ENCODE measurements at regions not wholly inside any gene's neighbourhood (a gene's known extent, or its start where the extent isn't known, plus 50 kb on each side); places are given as distances from the start of the nearest gene placed in this dataset.

- FAIRE-seq (no peak), ATAC-seq (no peak), DNase-seq (ENCODE audit: low read depth, low spot score) (no peak)
- Histone ChIP-seq H3K27me3 (replicated peaks in 1 of 2; ENCODE audit: control insufficient read depth in 2 of 2, insufficient read depth in 2 of 2, low read length in 1 of 2) (no peaks in the 10 kb centered on the region), H2AFZ (ENCODE audit: control insufficient read depth, low read depth, low read length) (no peak overlapping the region), H3K27ac (ENCODE audit: control insufficient read depth, insufficient read depth) (no peak overlapping the region), H3K79me2 (ENCODE audit: control insufficient read depth, insufficient read depth, low read length) (no peaks in the 10 kb centered on the region), H3K4me3 (no peak overlapping the region), H3K9ac (ENCODE audit: control insufficient read depth, insufficient read depth, low read length) (no peak overlapping the region), H3K9me3 (replicated peaks; ENCODE audit: control insufficient read depth, insufficient read depth, low read length) (no peaks in the 10 kb centered on the region), H3K36me3 (ENCODE audit: control insufficient read depth in 2 of 2, insufficient read depth in 2 of 2, low read length in 1 of 2) (no peaks in the 10 kb centered on the region), H4K20me1 (ENCODE audit: control insufficient read depth, insufficient read depth) (no peaks in the 10 kb centered on the region), H3K4me1 (ENCODE audit: control insufficient read depth, insufficient read depth, low read length) (peaks cover 6% of the 10 kb centered on the region), H3K4me2 (ENCODE audit: control insufficient read depth, insufficient read depth) (no peak overlapping the region)
- TF ChIP-seq SPI1 (IDR thresholded peaks at IDR 0.05; ENCODE audit: borderline replicate concordance, insufficient read depth, low read depth, low read length) (no peak), PML (IDR thresholded peaks at IDR 0.05; ENCODE audit: low read length) (no peak), HSF1 (IDR thresholded peaks at IDR 0.05; ENCODE audit: low read depth, low read length) (no peak), RELA (IDR thresholded peaks at IDR 0.05; ENCODE audit: borderline replicate concordance, partially characterized antibody) (no peak), EZH2 (IDR thresholded peaks at IDR 0.05; ENCODE audit: borderline replicate concordance, control insufficient read depth, low read depth, low read length) (no peak)
- WGBS (ENCODE audit: insufficient coverage, insufficient replicate concordance, low lambda C conversion rate, missing lambda C conversion rate) = 8% methylated on average over 7 of the region's 7 CpGs
- ChIA-PET SMC1A (ENCODE audit: uncharacterized antibody, unreplicated experiment) (interaction anchor here (1.0 to 1.5 kb wide), 2 partner anchors 9 to 190 kb away, joined by 3 to 7 read pairs; no protein-coding TSS in a partner anchor), POLR2A (no interaction called here), CTCF (no interaction called here), RAD21 (ENCODE audit: unreplicated experiment) (no interaction called here)
- in situ Hi-C loops (cut with MboI) (no loop called here), intact Hi-C loops (cut with micrococcal nuclease; ENCODE audit: unreplicated experiment) (no loop called here)
- BruUV-seq (replicated peaks) = no TSS peak
Measured at GRCh38 chr15:93929375-93930094, 301.8 kb upstream of the MCTP2 start.

All from GM12878 (cell line).